Germinal center (tissue), 1 donor: ENCODE measurements at regions not wholly inside any gene's neighbourhood (a gene's known extent, or its start where the extent isn't known, plus 50 kb on each side); places are given as distances from the start of the nearest gene placed in this dataset.

Experiments used
- DNase-seq: peaks from one replicate; pipeline ENCODE4 v3.0.0; 2012; ENCODE audit warnings: mixed read lengths, low spot score

DNA sequence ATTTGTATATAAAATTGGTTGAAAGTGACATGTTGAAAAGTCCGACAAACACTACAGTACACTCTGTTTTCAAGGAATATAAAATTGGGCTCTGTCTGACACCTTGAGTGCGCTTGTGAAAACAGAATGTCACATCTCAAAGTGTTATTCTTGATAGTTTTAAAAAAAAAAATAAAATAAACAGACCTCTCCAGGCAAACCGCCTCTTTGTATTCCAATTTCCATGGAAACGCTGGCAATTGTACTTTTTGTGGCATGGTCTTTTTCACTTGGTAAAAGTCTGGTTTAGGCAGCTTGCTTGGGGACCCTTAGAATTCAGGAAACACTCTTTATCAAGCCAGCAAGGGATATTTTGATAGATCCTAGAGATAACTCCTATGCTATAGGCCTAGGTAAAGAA lies 302.5 kb downstream of the RAB28 start:
- no peak for DNase-seq

GRCh38 chr4:13180701-13181100 lies 303.4 kb downstream of the RAB28 start:
- no peak for DNase-seq

DNA sequence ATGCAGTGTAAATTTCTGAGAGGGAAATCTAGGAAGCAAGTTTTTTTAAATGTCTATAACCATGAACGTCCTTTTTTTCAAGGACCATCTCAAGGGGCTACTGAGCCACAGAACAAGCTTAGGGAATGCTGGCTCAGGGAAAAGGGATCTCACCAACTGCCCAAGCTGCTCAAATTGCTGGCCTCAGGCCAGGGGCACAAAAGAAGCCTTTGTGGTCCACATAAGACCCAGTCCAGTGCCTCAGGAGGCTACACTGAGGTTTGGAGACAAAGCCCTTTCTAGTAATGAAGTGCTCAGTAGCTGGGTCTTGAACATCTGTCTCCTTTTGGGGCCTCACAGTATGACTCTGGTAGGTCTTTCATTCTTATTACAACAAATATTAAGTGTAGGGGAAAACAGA lies 305.5 kb downstream of the RAB28 start:
- no peak for DNase-seq

DNA sequence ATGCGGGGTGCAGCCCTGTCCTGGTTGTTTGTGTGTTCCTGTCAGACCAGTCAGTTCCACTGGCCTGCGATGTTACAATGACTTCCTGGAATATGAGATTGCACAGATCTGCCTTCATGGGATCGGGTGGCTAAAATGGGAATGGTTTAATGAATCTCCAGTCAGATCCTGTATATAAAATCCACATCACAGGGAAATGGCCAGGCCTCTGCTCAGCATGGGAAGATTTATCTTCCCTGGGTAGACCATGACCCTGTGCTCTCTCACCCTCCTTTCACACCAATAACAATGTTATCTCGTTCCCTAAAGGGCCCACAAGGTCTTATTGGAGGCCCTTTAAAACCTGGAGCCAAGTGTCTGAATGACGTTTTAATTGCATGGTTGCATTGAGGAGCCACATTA lies 307.4 kb downstream of the RAB28 start:
- no peak for DNase-seq

DNA sequence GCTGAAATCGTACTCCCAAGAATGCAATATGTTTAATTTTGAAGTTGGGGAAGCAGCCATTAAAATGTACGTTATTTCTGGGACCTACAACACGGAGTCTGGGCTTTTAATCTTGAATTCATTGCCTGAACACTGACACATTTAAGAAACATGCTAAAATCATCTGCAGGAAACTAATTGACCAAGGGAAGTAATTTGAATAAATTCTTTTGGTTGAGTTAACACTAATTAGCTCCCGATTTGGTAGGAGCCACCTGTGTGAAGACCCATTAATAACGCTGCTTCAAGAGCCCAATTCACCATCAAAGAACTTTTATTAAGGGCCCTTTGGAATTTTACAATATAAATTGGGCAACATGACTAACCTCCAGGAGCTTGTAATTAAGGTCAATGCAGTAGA lies 309.2 kb downstream of the RAB28 start:
- no peak for DNase-seq

DNA sequence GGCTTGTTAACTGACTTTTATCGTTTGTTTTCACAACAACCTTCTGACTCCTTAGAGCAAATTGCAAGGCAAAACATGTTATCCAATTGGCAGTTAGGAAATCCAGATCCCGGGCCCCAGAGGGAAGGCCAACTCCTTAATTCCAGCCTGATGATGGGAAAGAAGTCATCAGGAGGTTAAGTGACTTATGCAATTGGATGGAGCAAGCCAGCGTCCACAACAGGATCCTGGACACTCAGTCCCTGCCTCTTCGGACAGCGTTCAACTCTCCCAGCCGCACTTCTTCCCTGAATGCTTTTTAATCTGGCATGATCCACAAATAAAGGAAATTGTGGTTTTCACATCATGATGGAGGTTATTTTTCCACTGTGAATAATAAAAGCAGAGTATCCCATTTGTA lies 310.1 kb downstream of the RAB28 start:
- no peak for DNase-seq

GRCh38 chr4:13171292-13172057 lies 312.7 kb downstream of the RAB28 start:
- no peak for DNase-seq

GRCh38 chr4:13169731-13170525 lies 314.2 kb downstream of the RAB28 start:
- no peak for DNase-seq

DNA sequence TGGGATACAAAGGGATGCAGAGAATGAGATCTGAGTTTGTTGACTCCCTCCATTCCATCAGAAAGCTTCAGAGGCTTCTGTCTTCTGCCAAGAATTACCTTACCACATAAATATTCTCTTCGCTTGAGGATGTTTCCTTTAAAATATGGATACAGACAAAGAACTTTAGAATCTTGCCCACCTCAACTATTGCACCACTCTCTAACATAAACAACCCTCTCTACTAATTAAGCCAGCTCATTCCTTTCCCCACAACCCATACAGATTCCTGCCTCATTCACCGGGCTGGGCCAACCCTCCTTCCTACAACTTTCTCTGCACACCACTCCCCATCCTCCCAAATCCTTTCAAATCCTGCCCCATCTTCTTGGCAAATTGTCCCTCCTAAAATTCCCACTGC lies 315.8 kb downstream of the RAB28 start:
- no peak for DNase-seq

DNA sequence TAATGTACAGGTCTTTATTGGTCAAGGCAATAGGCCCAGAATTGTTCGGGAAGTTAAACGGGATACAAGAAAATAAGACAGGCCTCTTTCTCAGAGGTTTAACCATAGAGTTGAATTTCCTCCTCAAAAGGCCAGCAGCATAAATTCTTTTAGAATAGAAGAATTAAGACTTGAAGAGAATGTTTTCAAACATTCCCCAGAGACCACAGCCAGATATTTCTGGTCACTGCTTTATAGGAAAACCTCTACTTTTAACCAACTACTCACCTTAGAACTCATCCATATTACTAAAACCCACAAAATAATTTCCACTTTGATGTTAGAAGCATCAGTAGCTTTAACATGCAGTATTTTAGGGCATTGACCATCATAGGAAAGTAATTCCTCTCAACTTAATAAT lies 317.9 kb downstream of the RAB28 start:
- DNase-seq = no peak

DNA sequence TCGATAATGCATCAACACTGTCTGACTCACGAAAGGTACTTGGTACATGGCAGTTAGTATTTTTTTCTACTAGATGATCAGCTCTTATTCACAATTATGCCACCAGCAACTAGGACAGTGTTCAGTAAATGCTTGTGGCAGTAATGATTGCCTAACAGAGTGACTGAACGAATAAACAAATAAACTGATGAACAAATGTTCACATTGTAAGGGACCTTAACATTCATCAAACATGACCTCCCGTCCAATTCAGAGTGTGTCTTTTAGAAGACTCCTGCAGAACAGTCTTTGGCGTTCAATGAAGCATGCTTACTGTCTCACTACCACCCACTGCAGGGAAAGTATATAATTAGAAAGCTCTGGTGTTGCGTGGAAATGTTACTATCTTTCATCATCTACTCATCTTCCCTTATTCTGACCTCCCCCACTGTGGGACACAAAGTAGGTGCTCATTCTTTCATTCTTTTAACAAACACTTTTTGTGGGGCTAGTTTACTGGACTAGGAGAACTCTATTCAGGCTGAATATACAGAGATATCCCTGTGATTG lies 319.3 kb downstream of the RAB28 start:
- DNase-seq = no peak

- no peak for DNase-seq
Measured at GRCh38 chr4:13162886-13163285, 321.3 kb downstream of the RAB28 start.

DNA sequence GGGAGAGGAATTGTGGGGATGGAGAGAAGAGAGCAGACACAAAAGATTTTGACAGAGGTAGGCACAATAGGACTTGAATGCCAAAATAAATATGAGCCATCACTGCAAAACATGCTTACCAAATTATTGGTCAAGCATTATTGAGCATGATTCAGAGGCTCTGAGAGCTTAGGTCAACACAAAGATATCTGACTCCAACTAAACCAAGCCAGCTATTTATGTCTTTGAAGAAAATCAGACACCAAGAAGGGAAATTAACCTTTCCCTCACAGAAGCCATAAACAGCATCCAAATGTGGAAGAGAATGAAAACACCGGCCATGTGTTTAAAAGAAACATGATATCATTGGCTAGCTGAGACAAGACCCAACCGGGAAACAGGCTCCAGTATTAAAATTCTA lies 323.2 kb downstream of the RAB28 start:
- no peak for DNase-seq

DNA sequence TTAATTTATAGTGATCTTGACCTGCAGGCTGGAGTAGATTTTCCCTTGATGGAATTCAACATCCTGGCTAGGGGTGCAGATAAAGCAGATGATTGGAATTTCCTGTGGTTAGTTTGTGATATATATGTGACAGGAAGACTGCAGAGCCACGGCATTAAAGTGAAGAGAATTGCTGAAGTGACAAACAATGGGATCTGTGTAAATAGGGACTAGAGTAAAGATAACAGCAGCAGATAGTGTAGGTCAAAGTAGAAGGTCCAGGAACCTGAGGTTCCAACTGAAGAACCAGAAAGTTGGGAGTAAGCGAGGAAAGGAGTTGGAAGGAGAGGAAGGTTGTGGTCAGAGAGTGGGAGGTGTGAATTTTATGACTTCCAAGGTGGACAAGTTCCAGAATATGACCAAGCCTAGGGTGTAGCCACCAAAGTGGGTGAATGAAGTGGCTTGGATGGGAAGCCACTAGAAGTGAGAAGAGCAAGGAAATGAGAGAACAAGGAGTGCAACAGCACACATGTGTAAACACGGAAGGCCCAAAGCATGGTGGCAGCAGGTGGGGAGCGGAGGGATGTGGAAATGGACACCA lies 325.0 kb downstream of the RAB28 start:
- no peak for DNase-seq

- DNase-seq = no peak
Measured at GRCh38 chr4:13151194-13151593, 332.9 kb downstream of the RAB28 start.

- DNase-seq = no peak
Measured at GRCh38 chr4:13143222-13144070, 340.7 kb downstream of the RAB28 start.

- no peak for DNase-seq
Measured at GRCh38 chr4:13142726-13143125, 341.4 kb downstream of the RAB28 start.

- no peak for DNase-seq
Measured at GRCh38 chr4:13142191-13142590, 341.9 kb downstream of the RAB28 start.

DNA sequence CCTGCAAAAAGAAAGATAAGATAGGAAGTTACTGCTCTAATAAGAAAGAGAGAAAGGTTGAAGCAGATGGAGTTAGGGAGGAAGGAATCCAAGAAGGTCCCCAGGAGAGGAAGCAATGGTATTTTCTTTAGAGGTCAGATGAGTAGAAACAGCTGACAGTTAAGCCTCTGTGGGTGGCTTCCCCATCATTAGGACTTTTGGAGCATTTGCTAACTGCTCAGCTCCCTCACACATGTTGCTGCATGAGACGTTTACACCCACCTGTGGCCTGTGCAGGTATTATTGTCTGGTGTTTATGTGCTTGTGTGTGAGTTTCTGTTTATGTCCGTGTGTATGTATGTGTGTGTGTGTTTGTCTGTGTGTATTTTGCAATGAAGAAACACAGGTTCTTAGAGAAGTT lies 346.8 kb downstream of the RAB28 start:
- DNase-seq = no peak

DNA sequence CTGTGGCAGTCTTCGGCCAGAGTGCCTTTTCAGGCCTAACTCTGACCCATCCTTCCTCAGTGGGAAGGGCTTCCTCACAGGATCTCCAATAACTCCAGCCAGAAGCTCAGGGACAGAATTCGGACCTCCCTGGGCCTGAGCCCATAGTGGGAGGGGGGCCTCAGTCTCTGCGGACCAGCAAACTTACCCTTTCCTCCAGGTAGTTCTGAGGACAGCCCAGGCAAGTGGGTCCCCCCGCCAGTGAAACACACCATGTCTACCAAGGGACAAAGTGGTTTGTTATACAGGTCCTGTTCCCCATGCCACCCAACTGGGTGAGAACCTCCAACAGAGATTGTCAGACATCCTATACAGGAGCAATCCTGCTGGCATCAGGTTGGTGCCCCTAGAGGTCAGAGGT lies 350.4 kb downstream of the RAB28 start:
- no peak for DNase-seq

- no peak for DNase-seq
Measured at GRCh38 chr4:13130848-13131247, 353.3 kb downstream of the RAB28 start.

GRCh38 chr4:13129095-13129494 lies 355.0 kb downstream of the RAB28 start:
- no peak for DNase-seq
